ENCODE measurements at regions not wholly inside any gene's neighbourhood (a gene's known extent, or its start where the extent isn't known, plus 50 kb on each side); places are given as distances from the start of the nearest gene placed in this dataset.

DNA sequence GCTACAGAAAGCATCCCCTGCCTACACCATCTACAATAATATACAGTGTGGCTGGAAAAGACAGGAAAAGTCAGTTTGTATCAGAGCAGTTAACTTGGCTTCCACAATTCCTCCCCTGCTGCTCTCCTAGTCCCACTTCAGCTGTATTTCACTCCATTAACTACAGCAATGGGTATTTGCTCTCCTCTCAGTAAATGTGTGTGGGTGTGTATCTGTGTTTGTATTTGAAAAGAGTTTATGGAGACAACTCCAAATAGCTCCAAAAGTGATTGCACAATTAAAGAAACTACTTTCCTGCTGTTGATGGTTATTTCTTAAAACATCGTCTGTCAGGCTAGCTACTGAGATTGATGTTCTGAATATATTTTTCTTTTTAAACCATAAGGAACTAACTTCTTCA lies 333.7 kb upstream of the FIGN start:
- TF ChIP-seq FOSL1 (IDR thresholded peaks at IDR 0.05; ENCODE audit: insufficient read depth, low read depth, low read length) (no peak), POLR2AphosphoS5 (IDR thresholded peaks at IDR 0.05; ENCODE audit: low read depth, low read length) (no peak), SP1 (IDR thresholded peaks at IDR 0.05; ENCODE audit: low read depth, low read length) (no peak), CTCF (IDR thresholded peaks at IDR 0.05; ENCODE audit: control extremely low read depth in 1 of 3, insufficient read depth in 1 of 3, low read depth in 1 of 3, low read length in 3 of 3) (no peak)

All from H1 (cell line).